Endodermal cell (in vitro differentiated cells): ENCODE measurements at regions not wholly inside any gene's neighbourhood (a gene's known extent, or its start where the extent isn't known, plus 50 kb on each side); places are given as distances from the start of the nearest gene placed in this dataset.

Experiments
- DNase-seq: peaks from one replicate; pipeline ENCODE4 v3.0.0-alpha.2; 2017
- H3K27ac ChIP-seq: 2 replicates; pipeline ENCODE4 v1.5.1; 2013; ENCODE audit warnings: mild to moderate bottlenecking, low read depth, low read length, moderate library complexity
- H3K27me3 ChIP-seq: 2 replicates; pipeline ENCODE4 v1.6.1; 2013; ENCODE audit warnings: mild to moderate bottlenecking, low read length, moderate library complexity; ENCODE audit not compliant: insufficient read depth, control insufficient read depth, poor library complexity, severe bottlenecking
- H3K36me3 ChIP-seq: 2 replicates; pipeline ENCODE4 v1.7.0; 2013; ENCODE audit warnings: mild to moderate bottlenecking, low read length, moderate library complexity; ENCODE audit not compliant: control insufficient read depth, insufficient read depth
- H3K4me1 ChIP-seq: one replicate; pipeline ENCODE4 v1.7.0; 2013; ENCODE audit warnings: low read length; ENCODE audit not compliant: control insufficient read depth, insufficient read depth
- H3K4me3 ChIP-seq: 2 replicates; pipeline ENCODE4 v1.5.1; 2013; ENCODE audit warnings: mild to moderate bottlenecking, low read length, moderate library complexity
- H3K9ac ChIP-seq: 2 replicates; pipeline ENCODE4 v1.6.1; 2013; ENCODE audit warnings: mild to moderate bottlenecking, low read length, moderate library complexity; ENCODE audit not compliant: poor library complexity, severe bottlenecking; ENCODE audit errors: extremely low read depth
- H3K9me3 ChIP-seq: 2 replicates; pipeline ENCODE4 v1.6.1; 2013; ENCODE audit warnings: mild to moderate bottlenecking, low read length, moderate library complexity; ENCODE audit not compliant: control insufficient read depth
- H3K27ac Mint-ChIP-seq: 2 replicates; pipeline ENCODE4 v1.8.0; 2020; ENCODE audit warnings: mixed read lengths
- H3K27me3 Mint-ChIP-seq: 2 replicates; pipeline ENCODE4 v1.8.0; 2021; ENCODE audit warnings: mild to moderate bottlenecking, mixed read lengths; ENCODE audit not compliant: insufficient read depth
- H3K36me3 Mint-ChIP-seq: 2 replicates; pipeline ENCODE4 v1.8.0; 2020; ENCODE audit warnings: low read depth, mixed read lengths
- H3K4me1 Mint-ChIP-seq: 2 replicates; pipeline ENCODE4 v1.8.0; 2020; ENCODE audit warnings: mixed read lengths
- H3K4me3 Mint-ChIP-seq: 2 replicates; pipeline ENCODE4 v1.8.0; 2020; ENCODE audit warnings: mild to moderate bottlenecking, moderate library complexity, mixed read lengths
- H3K9me3 Mint-ChIP-seq: 2 replicates; pipeline ENCODE4 v1.8.0; 2020; ENCODE audit warnings: mild to moderate bottlenecking, mixed read lengths
- CTCF ChIP-seq: fragments of 200-600 bp; sonication (generic); conservative IDR thresholded peaks from 2 replicates; pipeline ENCODE4 v1.5.0; 2021; ENCODE audit warnings: antibody characterized with exemption, mild to moderate bottlenecking
- WGBS, 2 experiments: methylation state at CpG; one replicate each; pipeline versions ENCODE4 v1.1.5 to v1.1.7; 2013; ENCODE audit warnings: missing lambda C conversion rate in 2 of 2, mixed read lengths in 1 of 2; ENCODE audit not compliant: insufficient coverage in 1 of 2, insufficient read length in 1 of 2; 5-methylcytosine and 5-hydroxymethylcytosine counted together

- H3K27ac Mint-ChIP-seq: no peak overlapping the region
- no peaks in the 10 kb centered on the region for H3K36me3 Mint-ChIP-seq
- no peak for TF ChIP-seq CTCF
Observed at GRCh38 chr1:43031316-43032203, 72.9 kb upstream of the SLC2A1 start.

GRCh38 chr1:43024905-43025304 lies 66.2 kb upstream of the SLC2A1 start:
- no peak overlapping the region for H3K4me3 ChIP-seq

More at GRCh38 chr1:43031316-43032203, 72.9 kb upstream of the SLC2A1 start:
- Mint-ChIP-seq H3K9me3 (no peaks in the 10 kb centered on the region), H3K27me3 (peaks cover 10% of the 10 kb centered on the region), H3K4me1 (peaks cover 11% of the 10 kb centered on the region), H3K4me3 (no peak overlapping the region)
- H3K36me3 ChIP-seq: no peaks in the 10 kb centered on the region
- H3K27ac ChIP-seq: no peak overlapping the region
- DNase-seq: no peak
- no peaks in the 10 kb centered on the region for H3K4me1 ChIP-seq
- no peak overlapping the region for H3K4me3 ChIP-seq
- no peaks in the 10 kb centered on the region for H3K27me3 ChIP-seq
- WGBS, 2 experiments: 94% methylated on average over 6 to 14 of the region's 14 CpGs
- no peaks in the 10 kb centered on the region for H3K9me3 ChIP-seq
- no peak overlapping the region for H3K9ac ChIP-seq

More at GRCh38 chr1:43024905-43025304, 66.2 kb upstream of the SLC2A1 start:
- H3K9ac ChIP-seq: no peak overlapping the region
- DNase-seq: no peak
- no peak overlapping the region for H3K27ac ChIP-seq
- no peak for TF ChIP-seq CTCF
- H3K36me3 Mint-ChIP-seq: no peaks in the 10 kb centered on the region
- H3K4me3 Mint-ChIP-seq: no peak overlapping the region
- H3K27me3 Mint-ChIP-seq: peaks cover 10% of the 10 kb centered on the region
- H3K4me1 Mint-ChIP-seq: peaks cover 5% of the 10 kb centered on the region
- peaks cover 59% of the 10 kb centered on the region for H3K27me3 ChIP-seq
- no peaks in the 10 kb centered on the region for H3K4me1 ChIP-seq
- H3K9me3 ChIP-seq: no peaks in the 10 kb centered on the region
- no peak overlapping the region for H3K27ac Mint-ChIP-seq
- no peaks in the 10 kb centered on the region for H3K9me3 Mint-ChIP-seq
- 90 to 92% methylated on average over 7 of the region's 7 CpGs for WGBS, 2 experiments
- H3K36me3 ChIP-seq: no peaks in the 10 kb centered on the region
